HepG2 (cell line): ENCODE measurements at regions not wholly inside any gene's neighbourhood (a gene's known extent, or its start where the extent isn't known, plus 50 kb on each side); places are given as distances from the start of the nearest gene placed in this dataset.

ENCODE experiments used
- E2F5 ChIP-seq: sonication (generic); formaldehyde crosslinking; conservative IDR thresholded peaks from 2 replicates; pipeline ENCODE4 v1.4.0; 2020; ENCODE audit warnings: missing genetic modification reagents
- EED ChIP-seq: sonication (generic); formaldehyde crosslinking; IDR thresholded peaks from 2 replicates; pipeline ENCODE4 v1.5.0; 2020; ENCODE audit warnings: mild to moderate bottlenecking, missing genetic modification reagents
- EHMT2 ChIP-seq: fragments of 200-600 bp; sonication (generic); IDR thresholded peaks from 2 replicates; pipeline ENCODE4 v1.7.0; 2017; ENCODE audit warnings: antibody characterized with exemption, low read depth, low read length, borderline replicate concordance
- EP300 ChIP-seq, 3 experiments: sonication (generic) in 1 of 3; formaldehyde crosslinking in 1 of 3; IDR thresholded peaks; 2 replicates each; pipeline versions ENCODE4 v1.5.1 to v1.6.1; 2011 to 2020; ENCODE audit warnings: low read depth in 2 of 3, low read length in 2 of 3, borderline replicate concordance in 1 of 3, improper control_type of control experiment in 1 of 3, mild to moderate bottlenecking in 1 of 3, missing genetic modification reagents in 1 of 3, moderate library complexity in 1 of 3
- MAZ ChIP-seq, 2 experiments: sonication (generic) in 1 of 2; formaldehyde crosslinking in 1 of 2; IDR thresholded peaks; 2 replicates each; pipeline versions ENCODE4 v1.5.0 to v1.6.1; 2012 to 2020; ENCODE audit warnings: low read depth in 2 of 2, mild to moderate bottlenecking in 2 of 2, borderline replicate concordance in 1 of 2, improper control_type of control experiment in 1 of 2, low read length in 1 of 2, missing genetic modification reagents in 1 of 2, moderate library complexity in 1 of 2
- MYC ChIP-seq: sonication (generic); formaldehyde crosslinking; IDR thresholded peaks from 2 replicates; pipeline ENCODE4 v1.9.0; 2021; ENCODE audit warnings: missing genetic modification reagents, borderline replicate concordance
- PRDM4 ChIP-seq: sonication (generic); formaldehyde crosslinking; IDR thresholded peaks from 2 replicates; pipeline ENCODE4 v1.9.0; 2021; ENCODE audit warnings: missing genetic modification reagents, borderline replicate concordance
- UBTF ChIP-seq: sonication (generic); formaldehyde crosslinking; IDR thresholded peaks from 2 replicates; pipeline ENCODE4 v1.4.0; 2020; ENCODE audit warnings: mild to moderate bottlenecking, missing genetic modification reagents
- ZNF275 ChIP-seq: sonication (generic); formaldehyde crosslinking; IDR thresholded peaks from 2 replicates; pipeline ENCODE4 v1.8.0; 2022; ENCODE audit warnings: missing genetic modification reagents, mild to moderate bottlenecking, inconsistent platforms, borderline replicate concordance
- ZNF780A ChIP-seq: sonication (generic); formaldehyde crosslinking; IDR thresholded peaks from 2 replicates; pipeline ENCODE4 v1.8.0; 2022; ENCODE audit warnings: mild to moderate bottlenecking, missing genetic modification reagents, moderate library complexity

GRCh38 chr7:118629898-118630438 is 405.5 kb downstream of the ANKRD7 start:
- TF ChIP-seq ZNF780A (CRISPR knock-in tag), result no peak
- no peak for TF ChIP-seq E2F5 (CRISPR knock-in tag)
- no peak for TF ChIP-seq MAZ (IDR thresholded peaks at IDR 0.05; ENCODE audit: borderline replicate concordance, low read depth, low read length)
- no peak for TF ChIP-seq MAZ (CRISPR knock-in tag; IDR thresholded peaks at IDR 0.05; ENCODE audit: low read depth)
- no peak for TF ChIP-seq UBTF (CRISPR knock-in tag)
- TF ChIP-seq EED, result no peak
- no peak for TF ChIP-seq PRDM4
- no peak for TF ChIP-seq EHMT2
- no peak for TF ChIP-seq EP300 (IDR thresholded peaks at IDR 0.05; ENCODE audit: low read depth in 2 of 2, low read length in 2 of 2)
- no peak for TF ChIP-seq EP300 (CRISPR knock-in tag; IDR thresholded peaks at IDR 0.05; ENCODE audit: borderline replicate concordance)
- TF ChIP-seq ZNF275 (CRISPR knock-in tag), result no peak
- TF ChIP-seq MYC (CRISPR knock-in tag), result no peak
